GM23338 (cell line): ENCODE measurements at regions not wholly inside any gene's neighbourhood (a gene's known extent, or its start where the extent isn't known, plus 50 kb on each side); places are given as distances from the start of the nearest gene placed in this dataset.

Experiments used
- ATAC-seq: fragments of 200-7000 bp; cut with Tn5 transposase; 3 replicates; pipeline ENCODE4 v1.9.1; 2020
- DNase-seq: peaks from one replicate; pipeline ENCODE4 v3.0.0-alpha.2; 2015; ENCODE audit warnings: low spot score
- H2AFZ ChIP-seq: fragments of 200-600 bp; sonication (generic); 2 replicates; pipeline ENCODE4 v1.8.0; 2016; ENCODE audit warnings: antibody characterized with exemption, mild to moderate bottlenecking, moderate library complexity
- H3F3A ChIP-seq: fragments of 200-600 bp; sonication (generic); replicated peaks from 2 replicates; pipeline ENCODE4 v1.8.0; 2017; ENCODE audit warnings: antibody characterized with exemption, mixed run types, low read depth
- H3K27ac ChIP-seq: fragments of 200-600 bp; sonication (generic); 2 replicates; pipeline ENCODE4 v1.6.1; 2016; ENCODE audit warnings: low read depth
- H3K27me3 ChIP-seq: fragments of 200-600 bp; sonication (generic); 2 replicates; pipeline ENCODE4 v1.8.0; 2016; ENCODE audit warnings: mild to moderate bottlenecking, mixed run types, moderate library complexity; ENCODE audit not compliant: insufficient read depth
- H3K36me3 ChIP-seq: fragments of 200-600 bp; sonication (generic); 2 replicates; pipeline ENCODE4 v1.8.0; 2016; ENCODE audit warnings: mild to moderate bottlenecking; ENCODE audit not compliant: insufficient read depth
- H3K4me1 ChIP-seq: fragments of 200-600 bp; sonication (generic); 2 replicates; pipeline ENCODE4 v1.8.0; 2016; ENCODE audit warnings: mild to moderate bottlenecking, moderate library complexity; ENCODE audit not compliant: insufficient read depth
- H3K4me2 ChIP-seq: fragments of 200-600 bp; sonication (generic); 2 replicates; pipeline ENCODE4 v1.7.1; 2017; ENCODE audit warnings: mixed run types
- H3K4me3 ChIP-seq: fragments of 200-600 bp; sonication (generic); 2 replicates; pipeline ENCODE4 v1.6.1; 2016; ENCODE audit warnings: mixed run types
- H3K79me2 ChIP-seq: fragments of 200-600 bp; sonication (generic); replicated peaks from 2 replicates; pipeline ENCODE4 v1.8.0; 2017; ENCODE audit warnings: mild to moderate bottlenecking; ENCODE audit not compliant: insufficient read depth
- H3K9me2 ChIP-seq: fragments of 200-600 bp; sonication (generic); 2 replicates; pipeline ENCODE4 v1.8.0; 2017; ENCODE audit not compliant: insufficient read depth
- H4K20me1 ChIP-seq: fragments of 200-600 bp; sonication (generic); replicated peaks from 2 replicates; pipeline ENCODE4 v1.8.0; 2017; ENCODE audit warnings: mild to moderate bottlenecking; ENCODE audit not compliant: insufficient read depth
- H3K27ac Mint-ChIP-seq: 2 replicates; pipeline ENCODE4 v1.8.0; 2020; ENCODE audit warnings: inconsistent platforms, mild to moderate bottlenecking, moderate library complexity, mixed read lengths
- H3K27me3 Mint-ChIP-seq: 3 replicates; pipeline ENCODE4 v1.8.0; 2022; ENCODE audit warnings: low read depth, mild to moderate bottlenecking, moderate library complexity, mixed read lengths, inconsistent platforms; ENCODE audit not compliant: insufficient read depth, poor library complexity
- H3K36me3 Mint-ChIP-seq: 3 replicates; pipeline ENCODE4 v1.8.0; 2021; ENCODE audit warnings: low read depth, mild to moderate bottlenecking, inconsistent platforms, moderate library complexity, mixed read lengths
- H3K4me1 Mint-ChIP-seq: 3 replicates; pipeline ENCODE4 v1.8.0; 2020; ENCODE audit warnings: mild to moderate bottlenecking, inconsistent platforms, mixed read lengths
- H3K4me3 Mint-ChIP-seq: 3 replicates; pipeline ENCODE4 v1.8.0; 2021; ENCODE audit warnings: moderate library complexity, mild to moderate bottlenecking, inconsistent platforms, mixed read lengths
- H3K9me3 Mint-ChIP-seq: 3 replicates; pipeline ENCODE4 v1.8.0; 2020; ENCODE audit warnings: moderate library complexity, mild to moderate bottlenecking, inconsistent platforms, mixed read lengths
- EZH2 ChIP-seq: fragments of 200-600 bp; sonication (generic); IDR thresholded peaks from one replicate; pipeline ENCODE4 v1.8.0; 2017; ENCODE audit warnings: antibody characterized with exemption, mild to moderate bottlenecking, low read depth; ENCODE audit not compliant: unreplicated experiment
- EZH2phosphoT487 ChIP-seq: fragments of 200-600 bp; sonication (generic); IDR thresholded peaks from one replicate; pipeline ENCODE4 v1.8.1; 2018; ENCODE audit warnings: antibody characterized with exemption; ENCODE audit not compliant: unreplicated experiment
- JUNB ChIP-seq: IDR thresholded peaks from one replicate; pipeline ENCODE4 v1.6.1; 2016; ENCODE audit warnings: antibody characterized with exemption; ENCODE audit not compliant: unreplicated experiment
- NANOG ChIP-seq: IDR thresholded peaks from 2 replicates; pipeline ENCODE4 v1.6.1; 2016; ENCODE audit warnings: antibody characterized with exemption, borderline replicate concordance
- REST ChIP-seq: IDR thresholded peaks from one replicate; pipeline ENCODE4 v1.6.1; 2018; ENCODE audit warnings: antibody characterized with exemption; ENCODE audit not compliant: unreplicated experiment
- STAT1 ChIP-seq: IDR thresholded peaks from one replicate; pipeline ENCODE4 v1.6.1; 2016; ENCODE audit warnings: antibody characterized with exemption; ENCODE audit not compliant: unreplicated experiment
- ZNF114 ChIP-seq: fragments of 250-450 bp; sonication (Bioruptor Pico); IDR thresholded peaks from 2 replicates; pipeline ENCODE4 v1.5.0; 2020; ENCODE audit warnings: mild to moderate bottlenecking, moderate library complexity
- ZNF462 ChIP-seq: fragments of 250-450 bp; sonication (Bioruptor Pico); IDR thresholded peaks from 2 replicates; pipeline ENCODE4 v1.5.0; 2020; ENCODE audit warnings: mild to moderate bottlenecking, moderate library complexity

GRCh38 chr12:124403273-124403672, 108.4 kb downstream of the RFLNA start:
- no peak for ATAC-seq
- no peak for DNase-seq
- H3K4me3 Mint-ChIP-seq = no peak overlapping the region; the same call in 2 of the 3 replicates
- Histone ChIP-seq H4K20me1 (peaks cover 9% of the 10 kb centered on the region), H3K9me2 (no peaks in the 10 kb centered on the region), H3F3A (0 out of 2 replicates have a peak, but pooled peaks cover 4% of the 10 kb centered on the region), H3K4me1 (no peaks in the 10 kb centered on the region; the same call in 1 of the 2 replicates), H3K4me3 (no peak overlapping the region), H2AFZ (no peak overlapping the region), H3K36me3 (peaks cover 5% of the 10 kb centered on the region; the same call in 1 of the 2 replicates), H3K27ac (0 out of 2 replicates have a peak overlapping the region, but pooled peaks have one; percentile 14), H3K27me3 (no peaks in the 10 kb centered on the region), H3K4me2 (no peak overlapping the region), H3K79me2 (peaks cover 17% of the 10 kb centered on the region)
- no peaks in the 10 kb centered on the region; the same call in 2 of the 3 replicates for H3K9me3 Mint-ChIP-seq
- peaks cover 16% of the 10 kb centered on the region for H3K27me3 Mint-ChIP-seq
- H3K4me1 Mint-ChIP-seq = peaks cover 36% of the 10 kb centered on the region
- peaks cover 31% of the 10 kb centered on the region for H3K36me3 Mint-ChIP-seq
- peak overlapping the region; percentile 33; the same call in 1 of the 2 replicates for H3K27ac Mint-ChIP-seq
- TF ChIP-seq ZNF114 (CRISPR knock-in tag) = no peak
- TF ChIP-seq EZH2phosphoT487 = no peak
- TF ChIP-seq STAT1 = no peak
- TF ChIP-seq REST = no peak
- no peak for TF ChIP-seq EZH2
- TF ChIP-seq ZNF462 (CRISPR knock-in tag) = no peak
- no peak for TF ChIP-seq NANOG
- no peak for TF ChIP-seq JUNB
